ENCODE measurements at regions not wholly inside any gene's neighbourhood (a gene's known extent, or its start where the extent isn't known, plus 50 kb on each side); places are given as distances from the start of the nearest gene placed in this dataset.

GRCh38 chr19:56983171-56983570 is 136.6 kb upstream of the USP29 start:
- no peaks in the 10 kb centered on the region for H3K27me3 ChIP-seq (replicated peaks; ENCODE audit: insufficient read depth, low read length)
- H3K4me1 ChIP-seq (ENCODE audit: low read length) = no peaks in the 10 kb centered on the region
- H3K36me3 ChIP-seq (replicated peaks; ENCODE audit: insufficient read depth, low read length) = no peaks in the 10 kb centered on the region
- H3F3A ChIP-seq (ENCODE audit: insufficient read depth, low read length) = no peaks in the 10 kb centered on the region
- no peak overlapping the region for H3K4me3 ChIP-seq (ENCODE audit: low read length)
- H2AFZ ChIP-seq (ENCODE audit: low read length) = no peak overlapping the region
- H3K9me3 ChIP-seq (replicated peaks; ENCODE audit: insufficient read depth, low read length) = no peaks in the 10 kb centered on the region
- no peak overlapping the region for H3K4me2 ChIP-seq (ENCODE audit: low read depth, low read length)
- no peaks in the 10 kb centered on the region for H3K79me2 ChIP-seq (ENCODE audit: low read length)
- no peak overlapping the region for H3K27ac ChIP-seq (ENCODE audit: low read length)
- no peak for TF ChIP-seq CTCF (IDR thresholded peaks at IDR 0.05; ENCODE audit: low read length)
- TF ChIP-seq EZH2phosphoT487 (IDR thresholded peaks at IDR 0.05; ENCODE audit: low read length) = no peak
- TF ChIP-seq EZH2 (optimal IDR thresholded peaks at IDR 0.05; ENCODE audit: low read depth, low read length) = no peak
- no peak overlapping the region for H3K9ac ChIP-seq (ENCODE audit: low read length)
- no peak for DNase-seq
- H4K20me1 ChIP-seq (ENCODE audit: insufficient read depth, low read length) = no peaks in the 10 kb centered on the region
- H3K9me2 ChIP-seq (replicated peaks; ENCODE audit: insufficient read depth, low read length) = no peaks in the 10 kb centered on the region

- no peaks in the 10 kb centered on the region for H3K4me1 ChIP-seq (ENCODE audit: low read length)
- no peaks in the 10 kb centered on the region for H3K9me3 ChIP-seq (replicated peaks; ENCODE audit: insufficient read depth, low read length)
- H3F3A ChIP-seq (ENCODE audit: insufficient read depth, low read length) = no peaks in the 10 kb centered on the region
- no peak overlapping the region for H3K4me3 ChIP-seq (ENCODE audit: low read length)
- no peaks in the 10 kb centered on the region for H3K79me2 ChIP-seq (ENCODE audit: low read length)
- H3K9me2 ChIP-seq (replicated peaks; ENCODE audit: insufficient read depth, low read length) = no peaks in the 10 kb centered on the region
- no peak overlapping the region for H3K27ac ChIP-seq (ENCODE audit: low read length)
- H3K36me3 ChIP-seq (replicated peaks; ENCODE audit: insufficient read depth, low read length) = no peaks in the 10 kb centered on the region
- TF ChIP-seq CTCF (IDR thresholded peaks at IDR 0.05; ENCODE audit: low read length) (no peak), EZH2 (optimal IDR thresholded peaks at IDR 0.05; ENCODE audit: low read depth, low read length) (no peak), EZH2phosphoT487 (IDR thresholded peaks at IDR 0.05; ENCODE audit: low read length) (no peak)
- H4K20me1 ChIP-seq (ENCODE audit: insufficient read depth, low read length) = no peaks in the 10 kb centered on the region
- no peak overlapping the region for H3K9ac ChIP-seq (ENCODE audit: low read length)
- DNase-seq = no peak
- no peak overlapping the region for H2AFZ ChIP-seq (ENCODE audit: low read length)
- no peaks in the 10 kb centered on the region for H3K27me3 ChIP-seq (replicated peaks; ENCODE audit: insufficient read depth, low read length)
- H3K4me2 ChIP-seq (ENCODE audit: low read depth, low read length) = no peak overlapping the region
Measured at GRCh38 chr19:56983804-56984203, 136.0 kb upstream of the USP29 start.

- Histone ChIP-seq H3K9me2 (replicated peaks; ENCODE audit: insufficient read depth, low read length) (no peaks in the 10 kb centered on the region), H3K27me3 (replicated peaks; ENCODE audit: insufficient read depth, low read length) (no peaks in the 10 kb centered on the region), H3K9me3 (replicated peaks; ENCODE audit: insufficient read depth, low read length) (no peaks in the 10 kb centered on the region), H3K4me2 (ENCODE audit: low read depth, low read length) (no peak overlapping the region), H3K36me3 (replicated peaks; ENCODE audit: insufficient read depth, low read length) (no peaks in the 10 kb centered on the region), H3K27ac (ENCODE audit: low read length) (no peak overlapping the region), H2AFZ (ENCODE audit: low read length) (no peak overlapping the region), H3F3A (ENCODE audit: insufficient read depth, low read length) (no peaks in the 10 kb centered on the region), H3K4me1 (ENCODE audit: low read length) (no peaks in the 10 kb centered on the region), H3K4me3 (ENCODE audit: low read length) (no peak overlapping the region), H3K79me2 (ENCODE audit: low read length) (no peaks in the 10 kb centered on the region), H3K9ac (ENCODE audit: low read length) (no peak overlapping the region), H4K20me1 (ENCODE audit: insufficient read depth, low read length) (no peaks in the 10 kb centered on the region)
- DNase-seq = no peak
- no peak for TF ChIP-seq CTCF (IDR thresholded peaks at IDR 0.05; ENCODE audit: low read length)
- TF ChIP-seq EZH2phosphoT487 (IDR thresholded peaks at IDR 0.05; ENCODE audit: low read length) = no peak
- TF ChIP-seq EZH2 (optimal IDR thresholded peaks at IDR 0.05; ENCODE audit: low read depth, low read length) = no peak
Measured at GRCh38 chr19:56986386-56986785, 133.4 kb upstream of the USP29 start.
